ENCODE measurements at regions not wholly inside any gene's neighbourhood (a gene's known extent, or its start where the extent isn't known, plus 50 kb on each side); places are given as distances from the start of the nearest gene placed in this dataset.

DNA sequence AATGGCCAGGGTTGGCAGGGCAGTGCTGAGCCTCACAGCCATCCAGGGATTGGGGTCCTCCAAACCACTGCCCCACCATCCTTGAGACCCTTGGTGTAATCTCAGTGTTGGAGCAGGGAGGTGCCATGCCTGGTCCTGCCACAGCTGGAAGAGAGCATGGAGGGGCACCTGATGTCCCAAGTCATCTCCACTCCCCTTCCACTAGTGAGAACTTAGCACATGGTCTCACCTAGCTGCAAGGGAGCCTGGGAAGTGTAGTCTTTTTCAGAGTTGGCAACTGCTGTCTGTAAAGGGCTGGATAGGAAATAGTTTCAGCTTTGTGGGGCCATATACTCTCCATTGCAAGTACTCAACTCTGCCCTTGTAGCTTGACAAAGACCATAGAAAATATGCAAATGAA lies 238.7 kb downstream of the RPS24 start:
- TF ChIP-seq, protein P1, sequence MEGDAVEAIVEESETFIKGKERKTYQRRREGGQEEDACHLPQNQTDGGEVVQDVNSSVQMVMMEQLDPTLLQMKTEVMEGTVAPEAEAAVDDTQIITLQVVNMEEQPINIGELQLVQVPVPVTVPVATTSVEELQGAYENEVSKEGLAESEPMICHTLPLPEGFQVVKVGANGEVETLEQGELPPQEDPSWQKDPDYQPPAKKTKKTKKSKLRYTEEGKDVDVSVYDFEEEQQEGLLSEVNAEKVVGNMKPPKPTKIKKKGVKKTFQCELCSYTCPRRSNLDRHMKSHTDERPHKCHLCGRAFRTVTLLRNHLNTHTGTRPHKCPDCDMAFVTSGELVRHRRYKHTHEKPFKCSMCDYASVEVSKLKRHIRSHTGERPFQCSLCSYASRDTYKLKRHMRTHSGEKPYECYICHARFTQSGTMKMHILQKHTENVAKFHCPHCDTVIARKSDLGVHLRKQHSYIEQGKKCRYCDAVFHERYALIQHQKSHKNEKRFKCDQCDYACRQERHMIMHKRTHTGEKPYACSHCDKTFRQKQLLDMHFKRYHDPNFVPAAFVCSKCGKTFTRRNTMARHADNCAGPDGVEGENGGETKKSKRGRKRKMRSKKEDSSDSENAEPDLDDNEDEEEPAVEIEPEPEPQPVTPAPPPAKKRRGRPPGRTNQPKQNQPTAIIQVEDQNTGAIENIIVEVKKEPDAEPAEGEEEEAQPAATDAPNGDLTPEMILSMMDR (IDR thresholded peaks at IDR 0.05; ENCODE audit: low read length), result no peak
- no peak for TF ChIP-seq EZH2 (IDR thresholded peaks at IDR 0.05; ENCODE audit: borderline replicate concordance, low read length)

DNA sequence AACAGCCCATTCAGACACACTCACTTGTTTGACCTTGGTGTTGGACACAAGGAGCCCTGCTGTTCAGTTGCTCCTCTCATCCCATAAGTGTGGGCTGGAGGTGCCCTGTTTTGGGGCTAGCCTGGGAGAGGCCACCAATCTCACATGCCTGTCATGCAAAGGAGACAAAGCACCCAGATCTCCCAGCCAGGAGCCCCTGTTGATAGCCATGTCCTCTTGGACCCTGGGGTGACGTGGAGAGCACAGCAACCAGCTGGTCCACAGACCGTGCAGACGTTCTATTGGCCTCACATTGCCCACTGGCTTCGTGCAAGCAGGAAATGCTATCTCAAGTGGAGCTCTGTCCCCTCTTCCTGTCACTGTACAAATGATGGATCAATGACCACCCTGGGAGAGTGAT lies 240.8 kb downstream of the RPS24 start:
- TF ChIP-seq, protein P1 (IDR thresholded peaks at IDR 0.05; ENCODE audit: low read length), result no peak
- TF ChIP-seq EZH2 (IDR thresholded peaks at IDR 0.05; ENCODE audit: borderline replicate concordance, low read length), result no peak
- Histone ChIP-seq H3K27me3 (ENCODE audit: insufficient read depth, low read length) (no peaks in the 10 kb centered on the region; the same call in 1 of the 2 replicates), H3K36me3 (ENCODE audit: insufficient read depth, low read length) (no peaks in the 10 kb centered on the region), H4K20me1 (ENCODE audit: insufficient read depth, low read length) (no peaks in the 10 kb centered on the region), H3K79me2 (ENCODE audit: insufficient read depth, low read length) (no peaks in the 10 kb centered on the region), H3F3A (ENCODE audit: insufficient read depth, low read length) (no peaks in the 10 kb centered on the region), H3K4me2 (ENCODE audit: low read length) (no peak overlapping the region), H3K4me1 (ENCODE audit: insufficient read depth, low read length, severe bottlenecking) (no peaks in the 10 kb centered on the region), H3K27ac (ENCODE audit: low read depth, low read length, poor library complexity, severe bottlenecking) (no peak overlapping the region), H3K9me3 (ENCODE audit: low read length) (no peaks in the 10 kb centered on the region), H3K4me3 (ENCODE audit: low read depth, low read length, poor library complexity, severe bottlenecking) (no peak overlapping the region), H3K9me2 (ENCODE audit: low read depth, low read length) (no peaks in the 10 kb centered on the region), H3K9ac (ENCODE audit: low read length) (no peak overlapping the region), H2AFZ (ENCODE audit: low read length) (no peak overlapping the region)

More for the DNA sequence above, 238.7 kb downstream of the RPS24 start:
- Histone ChIP-seq H2AFZ (ENCODE audit: low read length) (no peak overlapping the region), H3K36me3 (ENCODE audit: insufficient read depth, low read length) (no peaks in the 10 kb centered on the region), H3K4me1 (ENCODE audit: insufficient read depth, low read length, severe bottlenecking) (no peaks in the 10 kb centered on the region), H3K9ac (ENCODE audit: low read length) (no peak overlapping the region), H3K4me2 (ENCODE audit: low read length) (no peak overlapping the region), H3K27ac (ENCODE audit: low read depth, low read length, poor library complexity, severe bottlenecking) (no peak overlapping the region), H3K79me2 (ENCODE audit: insufficient read depth, low read length) (no peaks in the 10 kb centered on the region), H4K20me1 (ENCODE audit: insufficient read depth, low read length) (no peaks in the 10 kb centered on the region), H3K27me3 (ENCODE audit: insufficient read depth, low read length) (no peaks in the 10 kb centered on the region; the same call in 1 of the 2 replicates), H3K4me3 (ENCODE audit: low read depth, low read length, poor library complexity, severe bottlenecking) (no peak overlapping the region), H3F3A (ENCODE audit: insufficient read depth, low read length) (no peaks in the 10 kb centered on the region), H3K9me3 (ENCODE audit: low read length) (no peaks in the 10 kb centered on the region), H3K9me2 (ENCODE audit: low read depth, low read length) (no peaks in the 10 kb centered on the region)

DNA sequence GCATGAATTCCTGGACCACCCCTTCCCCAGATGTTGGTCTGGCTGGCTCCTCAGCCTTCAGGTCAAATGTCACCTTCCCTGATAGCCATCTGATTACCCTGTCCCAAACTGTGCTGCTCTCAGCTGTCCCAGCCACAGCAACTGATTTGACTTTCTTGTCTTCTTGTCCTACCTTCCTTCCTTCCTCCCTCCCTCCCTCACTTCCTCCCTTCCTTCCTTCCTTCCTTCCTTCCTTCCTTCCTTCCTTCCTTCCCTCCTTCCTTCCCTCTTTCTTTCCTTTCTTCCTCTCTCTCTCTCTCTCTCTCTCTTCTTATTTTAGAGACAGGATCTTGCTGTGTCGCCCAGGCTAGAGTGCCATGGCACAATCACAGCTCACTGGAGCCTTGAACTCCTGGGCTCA lies 242.5 kb downstream of the RPS24 start:
- Histone ChIP-seq H2AFZ (ENCODE audit: low read length) (no peak overlapping the region), H3K27me3 (ENCODE audit: insufficient read depth, low read length) (no peaks in the 10 kb centered on the region; the same call in 1 of the 2 replicates), H3K9me2 (ENCODE audit: low read depth, low read length) (no peaks in the 10 kb centered on the region), H3K9me3 (ENCODE audit: low read length) (no peaks in the 10 kb centered on the region), H3K79me2 (ENCODE audit: insufficient read depth, low read length) (no peaks in the 10 kb centered on the region), H3K27ac (ENCODE audit: low read depth, low read length, poor library complexity, severe bottlenecking) (no peak overlapping the region), H3K4me3 (ENCODE audit: low read depth, low read length, poor library complexity, severe bottlenecking) (no peak overlapping the region), H3K4me2 (ENCODE audit: low read length) (no peak overlapping the region), H3F3A (ENCODE audit: insufficient read depth, low read length) (no peaks in the 10 kb centered on the region), H4K20me1 (ENCODE audit: insufficient read depth, low read length) (no peaks in the 10 kb centered on the region), H3K4me1 (ENCODE audit: insufficient read depth, low read length, severe bottlenecking) (no peaks in the 10 kb centered on the region), H3K36me3 (ENCODE audit: insufficient read depth, low read length) (no peaks in the 10 kb centered on the region), H3K9ac (ENCODE audit: low read length) (no peak overlapping the region)
- TF ChIP-seq, protein P1 (IDR thresholded peaks at IDR 0.05; ENCODE audit: low read length), result no peak
- TF ChIP-seq EZH2 (IDR thresholded peaks at IDR 0.05; ENCODE audit: borderline replicate concordance, low read length), result no peak
